ENCODE measurements at regions not wholly inside any gene's neighbourhood (a gene's known extent, or its start where the extent isn't known, plus 50 kb on each side); places are given as distances from the start of the nearest gene placed in this dataset.

DNA sequence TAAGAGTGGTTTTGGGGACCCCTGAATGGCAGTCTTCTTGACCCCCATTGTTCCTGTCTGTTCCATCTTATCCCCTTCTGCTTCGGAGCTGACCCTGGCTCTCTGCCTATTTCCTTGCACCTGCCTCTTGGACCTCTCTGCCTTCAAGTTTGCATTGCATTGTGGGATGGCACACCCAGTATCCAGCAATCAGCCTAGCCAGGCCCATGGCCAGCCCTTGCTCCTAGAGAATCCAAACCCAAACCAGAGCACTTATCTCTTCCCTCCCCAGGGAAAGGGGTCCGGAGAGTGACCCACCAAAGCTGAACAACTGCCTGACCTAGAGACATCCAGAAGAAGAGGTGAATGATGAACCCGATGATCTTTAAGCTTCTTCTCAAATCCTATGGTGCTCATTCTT lies 607.3 kb upstream of the CADM1 start:
- Mint-ChIP-seq H3K9me3 (ENCODE audit: low read depth) (no peaks in the 10 kb centered on the region), H3K27me3 (peaks cover 6% of the 10 kb centered on the region), H3K4me1 (ENCODE audit: low read depth) (no peaks in the 10 kb centered on the region), H3K36me3 (ENCODE audit: insufficient read depth) (no peaks in the 10 kb centered on the region), H3K4me3 (ENCODE audit: low read depth) (no peak overlapping the region), H3K27ac (no peak overlapping the region)
- TF ChIP-seq, protein P1, sequence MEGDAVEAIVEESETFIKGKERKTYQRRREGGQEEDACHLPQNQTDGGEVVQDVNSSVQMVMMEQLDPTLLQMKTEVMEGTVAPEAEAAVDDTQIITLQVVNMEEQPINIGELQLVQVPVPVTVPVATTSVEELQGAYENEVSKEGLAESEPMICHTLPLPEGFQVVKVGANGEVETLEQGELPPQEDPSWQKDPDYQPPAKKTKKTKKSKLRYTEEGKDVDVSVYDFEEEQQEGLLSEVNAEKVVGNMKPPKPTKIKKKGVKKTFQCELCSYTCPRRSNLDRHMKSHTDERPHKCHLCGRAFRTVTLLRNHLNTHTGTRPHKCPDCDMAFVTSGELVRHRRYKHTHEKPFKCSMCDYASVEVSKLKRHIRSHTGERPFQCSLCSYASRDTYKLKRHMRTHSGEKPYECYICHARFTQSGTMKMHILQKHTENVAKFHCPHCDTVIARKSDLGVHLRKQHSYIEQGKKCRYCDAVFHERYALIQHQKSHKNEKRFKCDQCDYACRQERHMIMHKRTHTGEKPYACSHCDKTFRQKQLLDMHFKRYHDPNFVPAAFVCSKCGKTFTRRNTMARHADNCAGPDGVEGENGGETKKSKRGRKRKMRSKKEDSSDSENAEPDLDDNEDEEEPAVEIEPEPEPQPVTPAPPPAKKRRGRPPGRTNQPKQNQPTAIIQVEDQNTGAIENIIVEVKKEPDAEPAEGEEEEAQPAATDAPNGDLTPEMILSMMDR (IDR thresholded peaks at IDR 0.05; ENCODE audit: unreplicated experiment): no peak
- DNase-seq (ENCODE audit: low spot score, unreplicated experiment): no peak

DNA sequence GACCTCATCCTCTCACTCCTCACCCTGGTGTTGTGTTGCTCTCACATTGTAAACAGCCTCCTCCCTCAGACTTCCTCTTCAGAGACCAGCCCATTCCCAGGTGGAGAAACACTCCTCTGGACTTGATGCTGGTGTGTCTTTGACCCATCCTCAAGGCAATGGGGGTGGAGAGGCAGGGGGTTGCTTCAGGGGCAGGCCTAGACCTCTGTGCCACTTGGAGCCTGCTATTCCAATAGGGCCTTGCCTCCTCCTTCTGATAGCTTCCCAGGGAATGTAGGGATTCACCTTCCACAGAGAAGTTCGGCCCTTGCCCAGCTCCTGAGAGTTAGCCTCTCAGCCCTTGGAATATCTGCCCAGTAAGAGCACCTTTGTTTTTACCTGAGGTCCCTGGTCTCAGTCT lies 606.6 kb upstream of the CADM1 start:
- Mint-ChIP-seq H3K27ac (no peak overlapping the region), H3K4me1 (ENCODE audit: low read depth) (no peaks in the 10 kb centered on the region), H3K36me3 (ENCODE audit: insufficient read depth) (no peaks in the 10 kb centered on the region), H3K9me3 (ENCODE audit: low read depth) (no peaks in the 10 kb centered on the region), H3K27me3 (peaks cover 6% of the 10 kb centered on the region), H3K4me3 (ENCODE audit: low read depth) (no peak overlapping the region)
- DNase-seq (ENCODE audit: low spot score, unreplicated experiment): no peak
- TF ChIP-seq, protein P1 (IDR thresholded peaks at IDR 0.05; ENCODE audit: unreplicated experiment): no peak

DNA sequence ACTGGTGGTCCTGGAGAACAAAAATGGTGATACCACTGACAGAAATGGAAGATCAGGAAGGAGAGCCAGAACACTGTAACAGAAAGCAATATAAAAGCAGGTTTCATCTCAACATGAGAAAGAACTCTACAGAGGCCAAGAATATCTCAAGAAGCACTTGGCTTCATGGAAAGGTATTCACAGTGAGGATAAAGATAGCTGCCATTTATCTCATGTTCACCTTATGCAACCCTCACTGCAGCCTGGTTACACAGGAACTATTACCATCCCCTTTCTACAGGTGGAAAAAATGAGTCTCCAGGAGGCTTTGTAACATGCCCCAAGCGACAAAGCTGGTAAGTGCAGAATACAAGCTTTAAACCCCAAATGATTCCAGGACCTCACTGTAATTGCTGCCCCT lies 606.1 kb upstream of the CADM1 start:
- peaks cover 6% of the 10 kb centered on the region for H3K27me3 Mint-ChIP-seq
- H3K4me3 Mint-ChIP-seq (ENCODE audit: low read depth): no peak overlapping the region
- no peaks in the 10 kb centered on the region for H3K4me1 Mint-ChIP-seq (ENCODE audit: low read depth)

DNA sequence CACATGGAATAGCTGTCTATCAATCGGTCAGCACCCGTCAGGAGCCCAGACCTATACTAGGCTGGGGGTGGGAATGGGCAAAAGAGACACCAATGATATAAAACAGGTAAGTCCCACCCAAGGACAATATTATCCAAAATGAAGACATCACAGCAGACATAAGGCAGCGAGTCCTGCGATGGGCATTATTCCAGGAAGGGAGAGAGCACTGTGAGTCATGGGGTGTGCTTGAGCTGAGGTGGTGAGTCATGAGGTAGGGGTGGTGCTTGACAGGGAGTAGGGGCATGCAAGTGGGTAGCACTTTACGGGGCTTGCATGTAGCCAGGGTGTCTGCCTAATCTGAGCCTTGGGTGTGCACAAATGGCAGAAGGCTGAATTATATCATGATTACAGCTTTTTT lies 605.0 kb upstream of the CADM1 start:
- Mint-ChIP-seq H3K27me3 (peaks cover 6% of the 10 kb centered on the region), H3K9me3 (ENCODE audit: low read depth) (no peaks in the 10 kb centered on the region), H3K4me1 (ENCODE audit: low read depth) (no peaks in the 10 kb centered on the region), H3K36me3 (ENCODE audit: insufficient read depth) (no peaks in the 10 kb centered on the region), H3K4me3 (ENCODE audit: low read depth) (no peak overlapping the region), H3K27ac (no peak overlapping the region)
- DNase-seq (ENCODE audit: low spot score, unreplicated experiment): no peak
- TF ChIP-seq, protein P1 (IDR thresholded peaks at IDR 0.05; ENCODE audit: unreplicated experiment): no peak

More for the DNA sequence above, 606.1 kb upstream of the CADM1 start:
- no peak for DNase-seq (ENCODE audit: low spot score, unreplicated experiment)
- Mint-ChIP-seq H3K27ac (no peak overlapping the region), H3K9me3 (ENCODE audit: low read depth) (no peaks in the 10 kb centered on the region), H3K36me3 (ENCODE audit: insufficient read depth) (no peaks in the 10 kb centered on the region)
- TF ChIP-seq, protein P1 (IDR thresholded peaks at IDR 0.05; ENCODE audit: unreplicated experiment): no peak

DNA sequence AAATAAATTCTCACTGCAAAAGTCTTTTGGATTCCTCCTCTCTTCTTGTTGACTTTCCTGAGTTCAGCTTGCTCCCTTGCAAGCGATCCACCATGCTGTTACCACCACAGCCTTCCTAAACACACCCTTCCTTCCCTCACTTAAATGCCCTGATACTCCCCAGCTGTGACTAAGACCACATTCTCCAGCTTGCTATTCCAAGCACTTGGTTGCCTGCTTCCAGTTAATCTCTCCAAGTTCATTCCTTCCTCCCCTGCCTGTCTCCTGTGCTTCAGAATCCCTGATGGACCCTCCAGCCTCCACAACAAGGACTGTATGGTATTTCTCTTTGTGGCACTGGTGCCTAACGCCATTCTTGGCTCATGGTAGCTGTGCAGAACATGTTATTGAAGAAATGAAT lies 603.9 kb upstream of the CADM1 start:
- Mint-ChIP-seq H3K36me3 (ENCODE audit: insufficient read depth) (no peaks in the 10 kb centered on the region), H3K27me3 (peaks cover 6% of the 10 kb centered on the region), H3K27ac (no peak overlapping the region), H3K4me1 (ENCODE audit: low read depth) (no peaks in the 10 kb centered on the region), H3K9me3 (ENCODE audit: low read depth) (no peaks in the 10 kb centered on the region), H3K4me3 (ENCODE audit: low read depth) (no peak overlapping the region)
- DNase-seq (ENCODE audit: low spot score, unreplicated experiment): no peak
- TF ChIP-seq, protein P1 (IDR thresholded peaks at IDR 0.05; ENCODE audit: unreplicated experiment): no peak

All from progenitor cell of endocrine pancreas (in vitro differentiated cells).